ENCODE measurements at regions not wholly inside any gene's neighbourhood (a gene's known extent, or its start where the extent isn't known, plus 50 kb on each side); places are given as distances from the start of the nearest gene placed in this dataset.

DNA sequence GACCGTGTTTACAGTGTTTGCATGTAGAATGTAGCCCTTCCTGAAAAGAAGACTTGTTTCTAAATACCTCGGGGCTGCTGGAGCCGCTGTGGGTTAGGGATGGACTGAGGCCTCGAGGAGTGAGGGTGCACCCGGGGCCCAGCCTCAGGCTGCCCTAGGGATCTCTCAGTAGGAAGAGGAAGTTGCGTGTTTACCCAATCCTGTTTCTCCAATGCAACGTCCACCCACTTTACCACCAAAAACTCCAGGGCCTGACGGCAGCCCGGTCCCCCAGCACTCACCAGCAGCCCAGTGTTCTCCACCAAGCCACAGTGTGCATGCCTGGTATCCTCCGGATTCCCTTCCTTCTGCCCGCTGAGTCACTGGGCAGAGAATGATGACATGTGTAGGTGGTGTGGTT is 255.8 kb downstream of the GLI2 start:
- no peak for DNase-seq (ENCODE audit: low read depth, low spot score)

- DNase-seq (ENCODE audit: low read depth, low spot score), result no peak
These were observed 257.3 kb downstream of the GLI2 start for GRCh38 chr2:120992791-120993555.

- no peak for DNase-seq (ENCODE audit: low read depth, low spot score)
These were observed 258.0 kb downstream of the GLI2 start for GRCh38 chr2:120993661-120994060.

DNA sequence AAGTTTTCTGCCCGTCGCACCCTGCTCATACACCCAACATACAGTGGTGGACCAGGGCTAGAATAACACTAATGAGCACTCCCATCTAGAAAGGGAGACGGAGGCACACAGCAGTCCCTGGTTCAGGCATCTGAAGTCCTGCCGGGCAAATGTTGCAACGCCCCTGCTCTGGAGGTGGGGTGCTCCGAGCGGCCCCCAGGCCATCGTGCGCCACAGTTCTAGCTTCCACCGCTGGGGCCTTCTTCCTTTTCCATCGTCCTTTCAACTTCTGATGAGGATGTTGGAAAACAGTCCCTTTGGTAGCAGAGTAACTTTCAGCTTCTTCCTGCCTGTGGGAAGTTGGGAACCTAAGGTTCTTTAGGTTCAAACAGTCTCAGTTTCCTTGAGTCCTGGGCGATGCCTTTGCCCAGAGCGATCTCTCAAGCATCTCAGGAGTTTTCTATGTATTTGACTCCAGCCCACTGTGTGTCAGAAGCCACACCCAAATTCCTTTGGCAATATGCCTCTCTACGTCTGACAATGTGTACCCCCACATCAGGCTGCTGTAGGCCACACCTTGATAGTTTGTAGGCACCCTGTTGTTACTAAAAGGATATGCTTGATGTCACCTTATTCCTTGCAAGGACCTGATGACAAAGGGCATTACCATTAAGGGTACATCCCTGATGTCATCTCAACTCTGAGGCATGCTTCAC is 258.8 kb downstream of the GLI2 start:
- no peak for DNase-seq (ENCODE audit: low read depth, low spot score)

GRCh38 chr2:120995152-120995551 is 259.5 kb downstream of the GLI2 start:
- no peak for DNase-seq (ENCODE audit: low read depth, low spot score)

DNA sequence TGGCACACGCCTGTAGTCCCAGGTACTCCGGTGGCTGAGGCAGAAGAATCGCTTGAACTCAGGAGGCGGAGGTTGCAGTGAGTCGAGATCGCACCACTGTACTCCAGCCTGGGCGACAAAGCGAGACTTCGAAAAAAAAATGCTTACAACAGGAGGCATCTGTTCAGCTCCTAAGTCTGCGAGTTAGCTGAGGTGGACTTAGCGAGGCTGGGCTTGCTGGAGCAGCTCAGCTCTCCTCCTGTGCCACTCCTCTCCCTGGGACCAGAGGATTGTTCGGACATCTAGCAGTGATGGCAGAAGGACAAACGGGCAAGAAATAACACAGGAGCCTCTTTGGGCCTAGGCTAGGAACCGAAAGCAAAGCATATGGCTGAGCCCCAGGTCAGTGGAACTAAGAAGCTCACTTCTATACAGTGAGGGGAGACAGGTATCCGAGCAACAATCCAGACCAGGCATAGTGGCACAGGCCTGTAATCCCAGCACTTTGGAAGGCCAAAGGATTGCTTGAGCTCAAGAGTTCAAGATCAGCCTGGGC is 260.1 kb downstream of the GLI2 start:
- no peak for DNase-seq (ENCODE audit: low read depth, low spot score)

- DNase-seq (ENCODE audit: low read depth, low spot score), result no peak
These were observed 263.9 kb downstream of the GLI2 start for GRCh38 chr2:120999377-121000097.

- DNase-seq (ENCODE audit: low read depth, low spot score), result no peak
These were observed 265.1 kb downstream of the GLI2 start for GRCh38 chr2:121000804-121001203.

DNA sequence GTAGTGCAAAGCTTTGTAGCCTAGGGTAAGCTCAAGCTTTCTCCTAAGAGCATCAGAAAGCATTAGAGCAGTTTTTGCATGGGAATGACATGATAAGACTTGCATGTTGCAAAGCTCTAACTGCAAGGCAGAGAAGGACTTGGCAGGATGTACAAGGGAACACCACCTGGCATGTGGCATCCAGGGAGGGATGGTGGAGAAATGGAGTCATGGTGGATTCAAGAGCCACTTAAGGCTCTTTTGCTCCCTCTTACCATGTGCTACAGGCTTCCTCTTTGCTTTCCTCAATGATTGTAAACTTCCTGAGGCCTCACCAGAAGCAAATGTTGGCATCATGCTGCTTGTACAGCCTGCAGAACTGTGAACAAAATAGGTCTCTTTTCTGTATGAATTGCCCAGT is 266.0 kb downstream of the GLI2 start:
- no peak for DNase-seq (ENCODE audit: low read depth, low spot score)

DNA sequence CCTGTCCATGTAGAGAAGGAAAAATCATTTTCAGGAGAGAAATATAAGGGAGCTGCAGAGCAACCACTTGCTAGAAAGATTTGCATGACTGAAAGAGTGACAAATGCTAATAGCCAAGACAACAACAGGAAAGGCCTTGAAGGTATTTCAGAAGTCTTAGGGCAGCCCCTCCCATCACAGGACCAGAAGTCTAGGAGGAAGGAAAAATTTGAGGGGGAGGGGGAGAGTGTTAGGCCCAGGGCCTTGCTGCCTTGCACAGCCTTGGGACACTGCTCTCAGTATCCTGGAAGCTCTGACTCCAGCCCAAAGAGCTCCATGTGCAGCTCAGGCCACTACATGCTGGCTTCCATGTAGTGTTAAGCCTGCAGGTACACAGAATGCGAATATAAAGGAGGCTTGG is 266.9 kb downstream of the GLI2 start:
- DNase-seq (ENCODE audit: low read depth, low spot score), result peak; percentile 83

DNA sequence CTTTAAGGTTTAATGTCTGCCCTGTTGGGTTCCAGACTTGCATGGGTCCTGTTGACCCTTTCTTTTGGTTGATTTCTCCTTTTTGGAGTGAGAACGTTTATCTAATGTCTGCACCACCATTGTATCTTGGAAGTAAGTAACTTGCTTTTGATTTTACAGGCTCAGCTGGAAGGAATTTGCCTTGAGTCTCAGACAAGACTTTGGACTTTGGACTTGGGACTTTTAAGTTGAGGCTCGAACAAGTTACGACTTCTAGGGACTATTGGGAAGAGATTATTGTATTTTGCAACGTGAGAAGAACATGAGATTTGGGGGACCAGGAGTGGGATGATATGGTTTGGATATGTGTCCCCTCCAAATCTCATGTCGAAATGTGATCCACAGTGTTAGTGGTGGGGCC is 267.7 kb downstream of the GLI2 start:
- no peak for DNase-seq (ENCODE audit: low read depth, low spot score)

- DNase-seq (ENCODE audit: low read depth, low spot score), result no peak
These were observed 268.7 kb downstream of the GLI2 start for GRCh38 chr2:121004359-121004758.

DNA sequence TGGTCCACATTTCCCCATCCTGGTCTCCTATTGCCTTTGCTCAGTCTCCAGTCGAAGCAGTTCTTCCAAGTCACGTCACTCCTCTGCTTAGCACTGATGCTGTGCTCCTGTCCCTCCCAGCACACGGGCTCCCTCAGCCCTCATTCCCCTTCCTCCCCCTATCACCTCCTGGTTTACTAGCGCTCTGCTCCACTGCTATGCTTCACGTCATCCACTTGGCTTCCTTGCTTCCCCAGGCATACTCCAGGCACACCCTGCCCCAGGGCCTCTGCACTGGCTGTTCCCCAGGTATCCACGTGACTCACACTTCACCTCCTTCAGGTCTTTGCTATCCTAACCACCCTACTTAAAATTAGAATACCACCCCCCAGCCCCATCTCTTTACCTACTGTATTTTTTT is 269.3 kb downstream of the GLI2 start:
- peak; percentile 49 for DNase-seq (ENCODE audit: low read depth, low spot score)

DNA sequence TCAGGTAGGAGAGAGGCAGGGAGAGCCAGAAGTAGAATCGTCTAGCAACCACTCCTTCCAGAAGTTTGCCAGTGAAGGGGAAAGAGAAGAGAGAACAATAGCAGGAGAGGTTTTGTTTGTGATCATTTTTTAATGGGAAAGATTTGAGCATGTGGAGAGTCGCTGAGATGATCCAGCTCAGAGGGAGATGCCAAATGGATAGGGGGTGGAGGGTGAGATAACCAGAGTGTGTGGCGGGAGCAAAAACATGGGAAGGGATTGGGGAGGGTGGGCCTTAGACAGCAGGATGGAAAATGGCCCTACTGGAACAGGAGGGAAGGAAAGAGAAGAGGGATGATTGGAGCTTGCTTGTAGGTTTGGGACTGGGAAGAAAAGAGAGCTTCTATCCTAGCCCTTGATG is 269.8 kb downstream of the GLI2 start:
- no peak for DNase-seq (ENCODE audit: low read depth, low spot score)

DNA sequence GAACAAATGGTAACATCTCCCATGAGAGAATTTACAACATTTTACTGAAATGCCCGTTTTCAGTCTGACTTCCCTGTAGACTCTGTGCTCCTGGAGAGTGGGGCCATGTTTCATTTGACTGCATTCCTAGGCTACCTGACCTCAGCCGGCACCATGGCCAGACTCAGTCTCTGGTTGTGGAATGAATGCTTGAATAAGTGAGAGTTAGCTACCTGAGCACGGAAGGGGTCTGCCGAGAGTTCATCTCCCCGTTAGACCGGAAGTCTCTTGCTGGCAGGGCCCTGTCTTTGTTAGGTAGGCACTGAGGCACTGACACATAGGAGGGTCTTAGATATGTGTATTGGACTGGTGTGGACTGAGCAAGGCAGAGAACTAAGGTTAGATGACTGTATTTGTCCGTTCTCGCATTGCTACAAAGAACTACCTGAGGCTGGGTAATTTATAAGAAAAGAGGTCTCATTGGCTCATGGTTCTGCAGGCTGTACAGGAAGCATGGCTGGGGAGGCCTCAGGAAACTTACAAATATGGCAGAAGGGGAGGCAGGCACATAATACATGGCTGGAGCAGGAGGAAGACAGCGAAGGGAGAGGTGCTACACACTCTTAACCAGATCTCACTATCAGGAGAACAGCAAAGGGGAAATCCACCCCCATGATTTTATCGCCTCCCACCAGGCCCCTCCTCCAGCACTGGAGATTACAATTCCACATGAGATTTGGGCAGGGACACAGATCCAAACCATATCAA is 271.2 kb downstream of the GLI2 start:
- no peak for DNase-seq (ENCODE audit: low read depth, low spot score)

GRCh38 chr2:121007490-121007853 is 271.8 kb downstream of the GLI2 start:
- DNase-seq (ENCODE audit: low read depth, low spot score), result no peak

DNA sequence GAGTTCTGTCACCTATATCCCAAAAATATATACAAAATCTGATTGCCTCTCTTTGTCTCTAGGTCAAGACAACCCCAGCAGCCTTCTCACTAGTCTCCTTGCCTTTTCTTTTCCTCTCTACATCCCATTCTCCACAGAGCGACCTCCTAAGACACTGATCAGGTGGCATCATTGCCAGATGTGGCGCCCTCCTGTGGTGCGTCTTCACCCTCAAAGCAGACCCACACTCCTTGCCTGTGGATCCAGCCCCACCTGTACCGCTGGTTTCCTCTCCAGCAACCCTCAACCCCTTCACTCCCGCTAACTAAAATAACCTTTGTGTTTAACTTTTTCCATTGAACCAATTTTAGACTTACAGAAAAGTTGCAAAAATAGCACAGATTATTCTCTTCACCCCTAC is 273.3 kb downstream of the GLI2 start:
- DNase-seq (ENCODE audit: low read depth, low spot score), result peak; percentile 61

DNA sequence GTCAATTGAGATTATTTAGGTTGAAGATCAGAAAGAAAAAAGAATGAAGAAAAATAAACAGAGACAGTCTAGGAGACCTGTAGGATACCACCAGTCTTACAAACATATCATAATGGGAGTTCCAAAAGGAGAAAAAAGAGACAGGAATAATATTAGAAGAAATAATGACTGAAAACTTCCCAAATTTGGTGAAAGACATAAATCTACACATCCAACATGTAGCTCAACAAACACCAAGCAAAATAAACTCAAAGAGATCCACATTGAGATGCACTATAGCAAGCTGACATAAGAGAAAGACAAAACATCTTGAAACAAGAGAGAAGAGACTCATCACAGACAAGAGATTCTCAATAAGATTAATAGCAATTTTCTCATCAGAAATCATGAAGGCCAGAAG is 274.0 kb downstream of the TFCP2L1 start:
- no peak for DNase-seq (ENCODE audit: low read depth, low spot score)

- no peak for DNase-seq (ENCODE audit: low read depth, low spot score)
These were observed 270.1 kb downstream of the TFCP2L1 start for GRCh38 chr2:121014876-121015275.

- no peak for DNase-seq (ENCODE audit: low read depth, low spot score)
These were observed 269.0 kb downstream of the TFCP2L1 start for GRCh38 chr2:121015971-121016485.

DNA sequence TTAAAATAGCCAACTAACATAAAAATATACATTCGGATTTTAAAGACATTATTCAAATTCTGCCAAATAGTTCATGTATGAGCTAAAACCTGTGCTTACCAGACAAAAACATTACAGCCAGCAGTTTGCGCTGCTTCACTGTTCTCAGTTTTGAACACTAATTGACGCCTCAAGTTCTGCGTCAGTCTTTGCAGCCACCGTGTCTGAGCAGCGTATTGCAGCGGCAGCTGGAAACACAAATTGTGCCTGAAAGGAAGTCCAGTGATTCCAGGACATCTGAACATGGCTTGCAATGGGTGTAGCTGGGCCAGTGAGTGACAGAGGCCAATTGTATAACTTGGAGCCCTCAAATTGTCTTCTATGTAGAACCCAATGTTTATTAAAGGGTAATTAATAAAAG is 267.6 kb downstream of the TFCP2L1 start:
- no peak for DNase-seq (ENCODE audit: low read depth, low spot score)
